GM23338 (cell line): ENCODE measurements at regions not wholly inside any gene's neighbourhood (a gene's known extent, or its start where the extent isn't known, plus 50 kb on each side); places are given as distances from the start of the nearest gene placed in this dataset.
A peak's percentile ranks its signal among the peaks of the same experiment; 100 is the strongest.

Source experiments
- ATAC-seq: fragments of 200-7000 bp; cut with Tn5 transposase; 3 replicates; pipeline ENCODE4 v1.9.1; 2020
- DNase-seq: peaks from one replicate; pipeline ENCODE4 v3.0.0-alpha.2; 2015; ENCODE audit warnings: low spot score
- H2AFZ ChIP-seq: fragments of 200-600 bp; sonication (generic); 2 replicates; pipeline ENCODE4 v1.8.0; 2016; ENCODE audit warnings: antibody characterized with exemption, mild to moderate bottlenecking, moderate library complexity
- H3F3A ChIP-seq: fragments of 200-600 bp; sonication (generic); replicated peaks from 2 replicates; pipeline ENCODE4 v1.8.0; 2017; ENCODE audit warnings: antibody characterized with exemption, mixed run types, low read depth
- H3K27ac ChIP-seq: fragments of 200-600 bp; sonication (generic); 2 replicates; pipeline ENCODE4 v1.6.1; 2016; ENCODE audit warnings: low read depth
- H3K27me3 ChIP-seq: fragments of 200-600 bp; sonication (generic); 2 replicates; pipeline ENCODE4 v1.8.0; 2016; ENCODE audit warnings: mild to moderate bottlenecking, mixed run types, moderate library complexity; ENCODE audit not compliant: insufficient read depth
- H3K36me3 ChIP-seq: fragments of 200-600 bp; sonication (generic); 2 replicates; pipeline ENCODE4 v1.8.0; 2016; ENCODE audit warnings: mild to moderate bottlenecking; ENCODE audit not compliant: insufficient read depth
- H3K4me1 ChIP-seq: fragments of 200-600 bp; sonication (generic); 2 replicates; pipeline ENCODE4 v1.8.0; 2016; ENCODE audit warnings: mild to moderate bottlenecking, moderate library complexity; ENCODE audit not compliant: insufficient read depth
- H3K4me2 ChIP-seq: fragments of 200-600 bp; sonication (generic); 2 replicates; pipeline ENCODE4 v1.7.1; 2017; ENCODE audit warnings: mixed run types
- H3K4me3 ChIP-seq: fragments of 200-600 bp; sonication (generic); 2 replicates; pipeline ENCODE4 v1.6.1; 2016; ENCODE audit warnings: mixed run types
- H3K79me2 ChIP-seq: fragments of 200-600 bp; sonication (generic); replicated peaks from 2 replicates; pipeline ENCODE4 v1.8.0; 2017; ENCODE audit warnings: mild to moderate bottlenecking; ENCODE audit not compliant: insufficient read depth
- H3K9me2 ChIP-seq: fragments of 200-600 bp; sonication (generic); 2 replicates; pipeline ENCODE4 v1.8.0; 2017; ENCODE audit not compliant: insufficient read depth
- H4K20me1 ChIP-seq: fragments of 200-600 bp; sonication (generic); replicated peaks from 2 replicates; pipeline ENCODE4 v1.8.0; 2017; ENCODE audit warnings: mild to moderate bottlenecking; ENCODE audit not compliant: insufficient read depth
- H3K27ac Mint-ChIP-seq: 2 replicates; pipeline ENCODE4 v1.8.0; 2020; ENCODE audit warnings: inconsistent platforms, mild to moderate bottlenecking, moderate library complexity, mixed read lengths
- H3K27me3 Mint-ChIP-seq: 3 replicates; pipeline ENCODE4 v1.8.0; 2022; ENCODE audit warnings: low read depth, mild to moderate bottlenecking, moderate library complexity, mixed read lengths, inconsistent platforms; ENCODE audit not compliant: insufficient read depth, poor library complexity
- H3K36me3 Mint-ChIP-seq: 3 replicates; pipeline ENCODE4 v1.8.0; 2021; ENCODE audit warnings: low read depth, mild to moderate bottlenecking, inconsistent platforms, moderate library complexity, mixed read lengths
- H3K4me1 Mint-ChIP-seq: 3 replicates; pipeline ENCODE4 v1.8.0; 2020; ENCODE audit warnings: mild to moderate bottlenecking, inconsistent platforms, mixed read lengths
- H3K4me3 Mint-ChIP-seq: 3 replicates; pipeline ENCODE4 v1.8.0; 2021; ENCODE audit warnings: moderate library complexity, mild to moderate bottlenecking, inconsistent platforms, mixed read lengths
- H3K9me3 Mint-ChIP-seq: 3 replicates; pipeline ENCODE4 v1.8.0; 2020; ENCODE audit warnings: moderate library complexity, mild to moderate bottlenecking, inconsistent platforms, mixed read lengths
- CREB1 ChIP-seq: fragments of 250-450 bp; sonication (Bioruptor Pico); IDR thresholded peaks from 2 replicates; pipeline ENCODE4 v1.5.0; 2020; ENCODE audit warnings: low read depth, mild to moderate bottlenecking, moderate library complexity
- EZH2 ChIP-seq: fragments of 200-600 bp; sonication (generic); IDR thresholded peaks from one replicate; pipeline ENCODE4 v1.8.0; 2017; ENCODE audit warnings: antibody characterized with exemption, mild to moderate bottlenecking, low read depth; ENCODE audit not compliant: unreplicated experiment
- EZH2phosphoT487 ChIP-seq: fragments of 200-600 bp; sonication (generic); IDR thresholded peaks from one replicate; pipeline ENCODE4 v1.8.1; 2018; ENCODE audit warnings: antibody characterized with exemption; ENCODE audit not compliant: unreplicated experiment
- JUNB ChIP-seq: IDR thresholded peaks from one replicate; pipeline ENCODE4 v1.6.1; 2016; ENCODE audit warnings: antibody characterized with exemption; ENCODE audit not compliant: unreplicated experiment
- NANOG ChIP-seq: IDR thresholded peaks from 2 replicates; pipeline ENCODE4 v1.6.1; 2016; ENCODE audit warnings: antibody characterized with exemption, borderline replicate concordance
- POLR2AphosphoS5 ChIP-seq: IDR thresholded peaks from 2 replicates; pipeline ENCODE4 v1.6.1; 2016; ENCODE audit warnings: antibody characterized with exemption, low read depth
- STAT1 ChIP-seq: IDR thresholded peaks from one replicate; pipeline ENCODE4 v1.6.1; 2016; ENCODE audit warnings: antibody characterized with exemption; ENCODE audit not compliant: unreplicated experiment
- ZNF114 ChIP-seq: fragments of 250-450 bp; sonication (Bioruptor Pico); IDR thresholded peaks from 2 replicates; pipeline ENCODE4 v1.5.0; 2020; ENCODE audit warnings: mild to moderate bottlenecking, moderate library complexity
- ZNF331 ChIP-seq: fragments of 250-450 bp; sonication (Bioruptor Pico); IDR thresholded peaks from 2 replicates; pipeline ENCODE4 v1.5.0; 2020; ENCODE audit warnings: low read depth, mild to moderate bottlenecking, moderate library complexity
- TF ChIP-seq, protein P1 (sequence below): fragments of 250-450 bp; sonication (Bioruptor Pico); IDR thresholded peaks from 2 replicates; pipeline ENCODE4 v1.5.0; 2020; ENCODE audit warnings: mild to moderate bottlenecking, moderate library complexity
- TF ChIP-seq, protein P2 (sequence below): IDR thresholded peaks from 2 replicates; pipeline ENCODE4 v1.6.1; 2016; ENCODE audit warnings: antibody characterized with exemption
- TF ChIP-seq, protein P3 (sequence below), 2 experiments: fragments of 200-600 bp in 1 of 2; sonication (generic) in 1 of 2; conservative IDR thresholded peaks; 2 replicates each; pipeline versions ENCODE4 v1.5.1 to v1.6.1; 2016 to 2017; ENCODE audit warnings: antibody characterized with exemption in 2 of 2, low read depth in 2 of 2, mild to moderate bottlenecking in 2 of 2, moderate library complexity in 1 of 2
- TF ChIP-seq, protein P4 (sequence below): IDR thresholded peaks from one replicate; pipeline ENCODE4 v1.6.1; 2018; ENCODE audit warnings: antibody characterized with exemption; ENCODE audit not compliant: unreplicated experiment

DNA sequence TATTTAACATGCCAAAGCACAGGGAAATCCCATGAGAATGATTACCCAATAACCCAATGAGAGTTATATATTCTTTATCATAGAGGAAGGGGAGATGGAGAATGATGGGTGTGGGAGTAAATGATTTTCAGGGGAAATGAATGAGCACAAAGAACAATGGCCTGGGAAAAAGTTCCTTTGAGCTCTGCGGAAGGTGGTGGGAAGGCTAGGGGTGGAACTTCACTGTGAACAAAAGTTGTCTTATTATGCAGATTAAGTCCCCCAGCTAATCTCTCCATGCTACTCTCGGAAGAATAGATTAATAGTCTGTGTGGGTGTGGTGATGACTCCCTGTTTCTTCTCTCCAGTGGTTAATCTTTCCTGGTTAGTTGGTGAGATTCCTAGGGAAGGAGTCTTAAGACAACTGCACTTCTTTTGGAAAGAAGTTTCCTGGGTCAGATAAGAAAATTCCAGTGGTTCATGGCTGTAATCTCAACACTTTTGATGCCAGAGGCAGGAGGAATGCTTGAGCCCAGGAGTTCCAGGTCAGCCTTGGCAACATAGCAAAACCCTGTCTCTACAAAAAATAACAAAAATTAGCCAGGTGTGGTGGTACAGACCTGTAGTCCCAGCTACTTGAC is 71.6 kb downstream of the DNTTIP2 start:
- Histone ChIP-seq H4K20me1 (no peaks in the 10 kb centered on the region), H3K79me2 (no peaks in the 10 kb centered on the region), H3K4me1 (peaks cover 7% of the 10 kb centered on the region; the same call in 1 of the 2 replicates), H3K9me2 (peaks cover 6% of the 10 kb centered on the region; the same call in 1 of the 2 replicates), H3K27ac (no peak overlapping the region; the same call in 1 of the 2 replicates), H3F3A (no peaks in the 10 kb centered on the region), H3K36me3 (no peaks in the 10 kb centered on the region), H3K4me3 (no peak overlapping the region), H2AFZ (no peak overlapping the region), H3K27me3 (no peaks in the 10 kb centered on the region), H3K4me2 (no peak overlapping the region)
- no peak overlapping the region for H3K27ac Mint-ChIP-seq
- H3K36me3 Mint-ChIP-seq: peaks cover 11% of the 10 kb centered on the region
- H3K9me3 Mint-ChIP-seq: peaks cover 15% of the 10 kb centered on the region
- ATAC-seq: peak; percentile 62
- peaks cover 6% of the 10 kb centered on the region for H3K27me3 Mint-ChIP-seq
- TF ChIP-seq ZNF331: no peak
- TF ChIP-seq, protein P1, sequence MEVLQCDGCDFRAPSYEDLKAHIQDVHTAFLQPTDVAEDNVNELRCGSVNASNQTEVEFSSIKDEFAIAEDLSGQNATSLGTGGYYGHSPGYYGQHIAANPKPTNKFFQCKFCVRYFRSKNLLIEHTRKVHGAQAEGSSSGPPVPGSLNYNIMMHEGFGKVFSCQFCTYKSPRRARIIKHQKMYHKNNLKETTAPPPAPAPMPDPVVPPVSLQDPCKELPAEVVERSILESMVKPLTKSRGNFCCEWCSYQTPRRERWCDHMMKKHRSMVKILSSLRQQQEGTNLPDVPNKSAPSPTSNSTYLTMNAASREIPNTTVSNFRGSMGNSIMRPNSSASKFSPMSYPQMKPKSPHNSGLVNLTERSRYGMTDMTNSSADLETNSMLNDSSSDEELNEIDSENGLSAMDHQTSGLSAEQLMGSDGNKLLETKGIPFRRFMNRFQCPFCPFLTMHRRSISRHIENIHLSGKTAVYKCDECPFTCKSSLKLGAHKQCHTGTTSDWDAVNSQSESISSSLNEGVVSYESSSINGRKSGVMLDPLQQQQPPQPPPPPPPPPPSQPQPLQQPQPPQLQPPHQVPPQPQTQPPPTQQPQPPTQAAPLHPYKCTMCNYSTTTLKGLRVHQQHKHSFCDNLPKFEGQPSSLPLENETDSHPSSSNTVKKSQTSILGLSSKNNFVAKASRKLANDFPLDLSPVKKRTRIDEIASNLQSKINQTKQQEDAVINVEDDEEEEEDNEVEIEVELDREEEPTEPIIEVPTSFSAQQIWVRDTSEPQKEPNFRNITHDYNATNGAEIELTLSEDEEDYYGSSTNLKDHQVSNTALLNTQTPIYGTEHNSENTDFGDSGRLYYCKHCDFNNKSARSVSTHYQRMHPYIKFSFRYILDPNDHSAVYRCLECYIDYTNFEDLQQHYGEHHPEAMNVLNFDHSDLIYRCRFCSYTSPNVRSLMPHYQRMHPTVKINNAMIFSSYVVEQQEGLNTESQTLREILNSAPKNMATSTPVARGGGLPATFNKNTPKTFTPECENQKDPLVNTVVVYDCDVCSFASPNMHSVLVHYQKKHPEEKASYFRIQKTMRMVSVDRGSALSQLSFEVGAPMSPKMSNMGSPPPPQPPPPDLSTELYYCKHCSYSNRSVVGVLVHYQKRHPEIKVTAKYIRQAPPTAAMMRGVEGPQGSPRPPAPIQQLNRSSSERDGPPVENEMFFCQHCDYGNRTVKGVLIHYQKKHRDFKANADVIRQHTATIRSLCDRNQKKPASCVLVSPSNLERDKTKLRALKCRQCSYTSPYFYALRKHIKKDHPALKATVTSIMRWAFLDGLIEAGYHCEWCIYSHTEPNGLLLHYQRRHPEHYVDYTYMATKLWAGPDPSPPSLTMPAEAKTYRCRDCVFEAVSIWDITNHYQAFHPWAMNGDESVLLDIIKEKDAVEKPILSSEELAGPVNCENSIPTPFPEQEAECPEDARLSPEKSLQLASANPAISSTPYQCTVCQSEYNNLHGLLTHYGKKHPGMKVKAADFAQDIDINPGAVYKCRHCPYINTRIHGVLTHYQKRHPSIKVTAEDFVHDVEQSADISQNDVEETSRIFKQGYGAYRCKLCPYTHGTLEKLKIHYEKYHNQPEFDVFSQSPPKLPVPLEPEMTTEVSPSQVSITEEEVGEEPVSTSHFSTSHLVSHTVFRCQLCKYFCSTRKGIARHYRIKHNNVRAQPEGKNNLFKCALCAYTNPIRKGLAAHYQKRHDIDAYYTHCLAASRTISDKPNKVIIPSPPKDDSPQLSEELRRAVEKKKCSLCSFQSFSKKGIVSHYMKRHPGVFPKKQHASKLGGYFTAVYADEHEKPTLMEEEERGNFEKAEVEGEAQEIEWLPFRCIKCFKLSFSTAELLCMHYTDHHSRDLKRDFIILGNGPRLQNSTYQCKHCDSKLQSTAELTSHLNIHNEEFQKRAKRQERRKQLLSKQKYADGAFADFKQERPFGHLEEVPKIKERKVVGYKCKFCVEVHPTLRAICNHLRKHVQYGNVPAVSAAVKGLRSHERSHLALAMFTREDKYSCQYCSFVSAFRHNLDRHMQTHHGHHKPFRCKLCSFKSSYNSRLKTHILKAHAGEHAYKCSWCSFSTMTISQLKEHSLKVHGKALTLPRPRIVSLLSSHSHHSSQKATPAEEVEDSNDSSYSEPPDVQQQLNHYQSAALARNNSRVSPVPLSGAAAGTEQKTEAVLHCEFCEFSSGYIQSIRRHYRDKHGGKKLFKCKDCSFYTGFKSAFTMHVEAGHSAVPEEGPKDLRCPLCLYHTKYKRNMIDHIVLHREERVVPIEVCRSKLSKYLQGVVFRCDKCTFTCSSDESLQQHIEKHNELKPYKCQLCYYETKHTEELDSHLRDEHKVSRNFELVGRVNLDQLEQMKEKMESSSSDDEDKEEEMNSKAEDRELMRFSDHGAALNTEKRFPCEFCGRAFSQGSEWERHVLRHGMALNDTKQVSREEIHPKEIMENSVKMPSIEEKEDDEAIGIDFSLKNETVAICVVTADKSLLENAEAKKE (CRISPR knock-in tag): no peak
- no peak for TF ChIP-seq ZNF114 (CRISPR knock-in tag)
- no peak for TF ChIP-seq EZH2phosphoT487
- no peak for TF ChIP-seq NANOG
- TF ChIP-seq, protein P2, sequence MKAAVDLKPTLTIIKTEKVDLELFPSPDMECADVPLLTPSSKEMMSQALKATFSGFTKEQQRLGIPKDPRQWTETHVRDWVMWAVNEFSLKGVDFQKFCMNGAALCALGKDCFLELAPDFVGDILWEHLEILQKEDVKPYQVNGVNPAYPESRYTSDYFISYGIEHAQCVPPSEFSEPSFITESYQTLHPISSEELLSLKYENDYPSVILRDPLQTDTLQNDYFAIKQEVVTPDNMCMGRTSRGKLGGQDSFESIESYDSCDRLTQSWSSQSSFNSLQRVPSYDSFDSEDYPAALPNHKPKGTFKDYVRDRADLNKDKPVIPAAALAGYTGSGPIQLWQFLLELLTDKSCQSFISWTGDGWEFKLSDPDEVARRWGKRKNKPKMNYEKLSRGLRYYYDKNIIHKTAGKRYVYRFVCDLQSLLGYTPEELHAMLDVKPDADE: no peak
- TF ChIP-seq EZH2: no peak
- TF ChIP-seq JUNB: no peak
- TF ChIP-seq CREB1 (CRISPR knock-in tag): no peak
- no peak for TF ChIP-seq POLR2AphosphoS5
- TF ChIP-seq, protein P3, sequence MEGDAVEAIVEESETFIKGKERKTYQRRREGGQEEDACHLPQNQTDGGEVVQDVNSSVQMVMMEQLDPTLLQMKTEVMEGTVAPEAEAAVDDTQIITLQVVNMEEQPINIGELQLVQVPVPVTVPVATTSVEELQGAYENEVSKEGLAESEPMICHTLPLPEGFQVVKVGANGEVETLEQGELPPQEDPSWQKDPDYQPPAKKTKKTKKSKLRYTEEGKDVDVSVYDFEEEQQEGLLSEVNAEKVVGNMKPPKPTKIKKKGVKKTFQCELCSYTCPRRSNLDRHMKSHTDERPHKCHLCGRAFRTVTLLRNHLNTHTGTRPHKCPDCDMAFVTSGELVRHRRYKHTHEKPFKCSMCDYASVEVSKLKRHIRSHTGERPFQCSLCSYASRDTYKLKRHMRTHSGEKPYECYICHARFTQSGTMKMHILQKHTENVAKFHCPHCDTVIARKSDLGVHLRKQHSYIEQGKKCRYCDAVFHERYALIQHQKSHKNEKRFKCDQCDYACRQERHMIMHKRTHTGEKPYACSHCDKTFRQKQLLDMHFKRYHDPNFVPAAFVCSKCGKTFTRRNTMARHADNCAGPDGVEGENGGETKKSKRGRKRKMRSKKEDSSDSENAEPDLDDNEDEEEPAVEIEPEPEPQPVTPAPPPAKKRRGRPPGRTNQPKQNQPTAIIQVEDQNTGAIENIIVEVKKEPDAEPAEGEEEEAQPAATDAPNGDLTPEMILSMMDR (conservative IDR thresholded peaks at IDR 0.05; ENCODE audit: low read depth in 2 of 2): no peak
- TF ChIP-seq, protein P4, sequence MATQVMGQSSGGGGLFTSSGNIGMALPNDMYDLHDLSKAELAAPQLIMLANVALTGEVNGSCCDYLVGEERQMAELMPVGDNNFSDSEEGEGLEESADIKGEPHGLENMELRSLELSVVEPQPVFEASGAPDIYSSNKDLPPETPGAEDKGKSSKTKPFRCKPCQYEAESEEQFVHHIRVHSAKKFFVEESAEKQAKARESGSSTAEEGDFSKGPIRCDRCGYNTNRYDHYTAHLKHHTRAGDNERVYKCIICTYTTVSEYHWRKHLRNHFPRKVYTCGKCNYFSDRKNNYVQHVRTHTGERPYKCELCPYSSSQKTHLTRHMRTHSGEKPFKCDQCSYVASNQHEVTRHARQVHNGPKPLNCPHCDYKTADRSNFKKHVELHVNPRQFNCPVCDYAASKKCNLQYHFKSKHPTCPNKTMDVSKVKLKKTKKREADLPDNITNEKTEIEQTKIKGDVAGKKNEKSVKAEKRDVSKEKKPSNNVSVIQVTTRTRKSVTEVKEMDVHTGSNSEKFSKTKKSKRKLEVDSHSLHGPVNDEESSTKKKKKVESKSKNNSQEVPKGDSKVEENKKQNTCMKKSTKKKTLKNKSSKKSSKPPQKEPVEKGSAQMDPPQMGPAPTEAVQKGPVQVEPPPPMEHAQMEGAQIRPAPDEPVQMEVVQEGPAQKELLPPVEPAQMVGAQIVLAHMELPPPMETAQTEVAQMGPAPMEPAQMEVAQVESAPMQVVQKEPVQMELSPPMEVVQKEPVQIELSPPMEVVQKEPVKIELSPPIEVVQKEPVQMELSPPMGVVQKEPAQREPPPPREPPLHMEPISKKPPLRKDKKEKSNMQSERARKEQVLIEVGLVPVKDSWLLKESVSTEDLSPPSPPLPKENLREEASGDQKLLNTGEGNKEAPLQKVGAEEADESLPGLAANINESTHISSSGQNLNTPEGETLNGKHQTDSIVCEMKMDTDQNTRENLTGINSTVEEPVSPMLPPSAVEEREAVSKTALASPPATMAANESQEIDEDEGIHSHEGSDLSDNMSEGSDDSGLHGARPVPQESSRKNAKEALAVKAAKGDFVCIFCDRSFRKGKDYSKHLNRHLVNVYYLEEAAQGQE: no peak
- no peak for TF ChIP-seq STAT1
- no peak overlapping the region for H3K4me3 Mint-ChIP-seq
- DNase-seq: no peak
- peaks cover 6% of the 10 kb centered on the region for H3K4me1 Mint-ChIP-seq
